Upper lobe of right lung (tissue), 1 donor: ENCODE measurements at regions not wholly inside any gene's neighbourhood (a gene's known extent, or its start where the extent isn't known, plus 50 kb on each side); places are given as distances from the start of the nearest gene placed in this dataset.

ENCODE experiments used
- ATAC-seq: fragments of 200-7000 bp; cut with Tn5 transposase; one replicate; pipeline ENCODE4 v1.9.1; 2020; ENCODE audit warnings: mild to moderate bottlenecking, moderate library complexity
- DNase-seq: peaks from one replicate; pipeline ENCODE4 v3.0.0-alpha.2; 2020
- H3K27ac ChIP-seq: fragments of 200-600 bp; one replicate; pipeline ENCODE4 v1.8.0; 2022
- H3K27me3 ChIP-seq: fragments of 200-600 bp; one replicate; pipeline ENCODE4 v1.8.0; 2022; ENCODE audit warnings: mild to moderate bottlenecking
- H3K36me3 ChIP-seq: fragments of 200-600 bp; one replicate; pipeline ENCODE4 v1.8.0; 2022
- H3K4me1 ChIP-seq: fragments of 200-600 bp; one replicate; pipeline ENCODE4 v1.8.0; 2022
- H3K4me3 ChIP-seq: fragments of 200-600 bp; one replicate; pipeline ENCODE4 v1.8.0; 2022; ENCODE audit warnings: mild to moderate bottlenecking
- H3K9me3 ChIP-seq: fragments of 200-600 bp; one replicate; pipeline ENCODE4 v1.8.0; 2022
- CTCF ChIP-seq: fragments of 200-600 bp; IDR thresholded peaks from one replicate; pipeline ENCODE4 v1.8.0; 2022; ENCODE audit warnings: antibody characterized with exemption
- intact Hi-C: fragments of 100-400 bp; cut with DNase I; formaldehyde crosslinking; loops from one replicate; pipeline ENCODE4 v1.11.0; 2022
- donor health status: DM: no; HTN: yes; CAD: no; lungs with severe emphysema.

DNA sequence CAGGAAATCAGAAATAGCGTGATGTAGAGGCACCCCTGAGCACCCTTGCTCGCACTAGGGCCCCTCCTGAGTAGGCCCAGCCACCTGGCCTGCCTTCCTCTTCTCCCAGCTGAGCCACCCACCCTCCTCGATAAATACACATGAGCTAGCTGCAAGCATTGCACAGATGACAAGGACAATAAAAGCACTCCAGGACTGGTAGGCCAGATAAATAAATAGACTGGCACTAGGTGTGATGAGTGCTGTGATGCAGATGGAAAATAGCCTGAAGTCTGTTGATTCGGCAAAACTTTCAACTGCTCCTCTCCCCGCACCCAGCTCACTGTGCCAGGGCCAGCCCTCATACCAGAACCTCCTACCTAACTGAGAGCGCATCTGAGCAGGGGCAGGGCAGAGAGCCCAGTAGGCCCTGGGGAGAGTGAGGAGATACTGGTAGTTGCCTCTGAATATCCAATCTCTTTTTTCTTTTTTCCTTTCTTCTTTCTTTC lies 54.5 kb upstream of the GPI start:
- no peak for TF ChIP-seq CTCF
- ATAC-seq = peak; percentile 52

GRCh38 chr19:34313188-34313587 lies 51.8 kb upstream of the GPI start:
- Histone ChIP-seq H3K27me3 (no peaks in the 10 kb centered on the region), H3K36me3 (no peaks in the 10 kb centered on the region), H3K9me3 (no peaks in the 10 kb centered on the region), H3K27ac (no peak overlapping the region), H3K4me3 (no peak overlapping the region), H3K4me1 (peaks cover 28% of the 10 kb centered on the region)
- ATAC-seq = peak; percentile 39
- DNase-seq = no peak
- TF ChIP-seq CTCF = no peak
- intact Hi-C loops = no loop called here

More for the DNA sequence above, 54.5 kb upstream of the GPI start:
- DNase-seq = no peak
- intact Hi-C loops = no loop called here
- H3K36me3 ChIP-seq = no peaks in the 10 kb centered on the region
- H3K4me3 ChIP-seq = no peak overlapping the region
- no peaks in the 10 kb centered on the region for H3K27me3 ChIP-seq
- peaks cover 25% of the 10 kb centered on the region for H3K4me1 ChIP-seq
- H3K9me3 ChIP-seq = no peaks in the 10 kb centered on the region
- H3K27ac ChIP-seq = no peak overlapping the region

- no peak for ATAC-seq
- Histone ChIP-seq H3K36me3 (no peaks in the 10 kb centered on the region), H3K27me3 (no peaks in the 10 kb centered on the region), H3K4me1 (peaks cover 28% of the 10 kb centered on the region), H3K4me3 (no peak overlapping the region), H3K27ac (no peak overlapping the region), H3K9me3 (no peaks in the 10 kb centered on the region)
- TF ChIP-seq CTCF = no peak
- no peak for DNase-seq
- intact Hi-C loops = no loop called here
Measured at GRCh38 chr19:34314437-34315313, 50.3 kb upstream of the GPI start.
